ENCODE measurements at regions not wholly inside any gene's neighbourhood (a gene's known extent, or its start where the extent isn't known, plus 50 kb on each side); places are given as distances from the start of the nearest gene placed in this dataset.
"Not testable (repeated sequence)": the region's sequence is repeated elsewhere in the genome, so short reads cannot be mapped to it uniquely, and the experiment has no call there.

GRCh38 chrX:68995780-68996551 lies 167.1 kb downstream of the EFNB1 start:
- peak; percentile 1 for DNase-seq (ENCODE audit: low spot score)

DNA sequence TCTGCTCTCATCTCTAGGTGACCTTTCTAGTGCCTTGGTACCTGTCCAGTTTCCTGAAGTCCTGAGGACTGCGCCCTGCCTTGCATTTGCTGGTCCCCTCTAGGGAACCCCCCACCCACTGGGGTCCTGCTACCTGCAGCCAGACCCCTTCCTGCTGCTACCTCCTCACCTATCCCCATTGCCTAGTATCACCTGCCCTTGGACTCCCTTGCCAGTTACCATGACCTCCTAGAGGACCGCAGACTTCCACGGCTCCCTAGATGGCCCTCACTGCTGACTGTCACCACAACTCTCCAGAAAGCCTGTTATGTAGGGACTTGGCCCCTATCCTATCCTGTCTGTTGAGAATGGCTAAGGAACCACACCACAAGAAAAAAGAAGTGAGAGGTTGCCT lies 166.6 kb downstream of the EFNB1 start:
- DNase-seq (ENCODE audit: low spot score), result no peak

GRCh38 chrX:68994891-68995255 lies 166.1 kb downstream of the EFNB1 start:
- no peak for DNase-seq (ENCODE audit: low spot score)

DNA sequence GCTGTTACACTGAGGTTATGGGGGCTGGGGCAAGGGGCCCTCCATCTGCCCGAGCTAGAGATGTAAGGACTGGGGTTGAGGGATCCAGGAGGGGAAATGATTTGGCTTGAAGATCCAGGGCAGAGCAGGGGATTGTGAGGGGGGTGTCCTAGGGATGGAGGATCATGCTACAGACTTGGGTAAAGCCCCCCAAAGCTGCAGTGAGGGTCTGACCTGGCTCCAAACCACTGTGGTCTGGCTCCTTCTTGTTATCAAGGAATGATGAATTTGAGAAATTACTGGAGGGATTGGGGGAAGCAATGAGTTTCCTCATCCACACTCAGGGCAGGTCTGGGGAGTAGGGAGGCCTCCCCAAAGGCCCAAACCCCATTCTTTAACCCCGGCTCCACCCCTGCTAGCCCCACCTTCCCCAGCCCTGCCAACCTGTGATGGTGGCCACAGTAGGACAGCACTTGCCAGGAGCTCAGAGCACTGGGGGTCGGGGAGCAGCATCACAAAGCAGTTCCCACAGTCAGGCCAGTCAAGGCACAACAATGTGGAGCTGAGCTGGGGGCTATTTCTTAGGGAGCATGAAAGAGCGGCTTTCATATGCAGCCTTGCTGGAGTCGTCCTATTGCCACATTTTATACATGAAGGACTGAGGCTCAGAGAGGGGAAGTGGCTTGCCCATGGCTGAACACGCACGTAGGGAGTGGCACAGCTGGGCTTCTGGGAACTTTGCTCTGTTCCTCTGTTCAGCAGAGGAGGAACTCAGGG lies 165.5 kb downstream of the EFNB1 start:
- DNase-seq (ENCODE audit: low spot score), result peak; percentile 27

DNA sequence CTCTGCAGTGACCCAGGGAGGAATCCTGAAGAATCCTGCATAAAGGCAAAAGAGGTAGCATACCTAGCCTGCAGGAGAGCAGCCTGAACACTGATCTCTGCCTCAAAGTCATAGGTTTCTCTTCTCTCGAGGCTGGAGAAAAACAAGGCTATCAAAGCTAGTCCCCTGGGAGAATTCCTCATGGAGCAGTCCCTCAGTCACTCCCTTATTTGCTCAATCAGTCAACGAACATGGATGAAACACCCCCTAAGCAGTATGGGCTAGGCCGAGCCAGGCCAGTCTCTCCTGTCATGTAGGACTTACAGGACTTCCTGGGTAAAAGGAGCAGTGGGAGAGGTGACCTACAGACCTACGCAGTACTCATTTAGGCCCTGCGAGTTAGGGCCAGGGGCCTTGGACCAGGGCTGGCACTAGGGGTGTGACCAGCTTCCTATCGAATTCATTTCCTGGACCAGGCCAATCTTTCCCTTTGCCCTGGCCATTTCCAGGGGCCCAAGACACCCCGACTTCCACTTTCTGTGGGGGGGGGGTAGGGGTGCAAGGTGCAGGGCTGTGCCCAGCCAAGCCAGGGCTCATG lies 164.1 kb downstream of the EFNB1 start:
- DNase-seq (ENCODE audit: low spot score), result no peak

DNA sequence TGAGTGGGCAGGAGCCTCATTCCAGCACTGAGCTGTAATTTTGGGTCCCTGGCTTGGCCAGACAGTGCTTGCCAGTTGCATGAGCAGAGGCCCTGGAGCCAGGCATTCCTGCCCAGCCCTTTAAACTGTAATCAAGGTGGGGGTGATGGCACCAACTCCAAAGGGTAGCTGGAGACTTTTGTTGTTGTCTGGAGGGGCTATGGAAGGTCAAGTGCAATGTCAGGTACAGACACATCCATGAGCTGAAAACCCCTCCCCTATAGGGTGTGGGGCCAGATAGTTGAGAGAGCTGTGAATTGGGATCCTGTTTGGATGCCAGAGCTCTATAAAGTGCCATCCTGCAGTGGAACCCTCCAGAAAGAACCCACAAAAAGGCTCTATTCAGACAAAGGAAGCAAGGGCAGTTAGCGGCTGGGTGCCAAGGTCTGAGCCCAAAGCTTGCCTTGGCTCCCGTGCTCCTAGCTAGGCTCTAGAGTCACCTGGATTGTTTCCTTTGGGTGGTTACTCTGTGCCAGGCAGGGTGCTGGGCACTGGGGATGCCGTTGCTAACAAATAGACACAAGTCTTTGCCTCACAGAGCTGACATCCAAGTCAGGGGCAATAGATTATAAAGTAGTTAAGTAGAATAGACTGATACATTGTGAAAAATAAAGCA lies 163.0 kb downstream of the EFNB1 start:
- no peak for DNase-seq (ENCODE audit: low spot score)

GRCh38 chrX:68990948-68991347 lies 162.1 kb downstream of the EFNB1 start:
- no peak for DNase-seq (ENCODE audit: low spot score)

- no peak for DNase-seq (ENCODE audit: low spot score)
These were observed 161.2 kb downstream of the EFNB1 start for GRCh38 chrX:68989865-68990606.

DNA sequence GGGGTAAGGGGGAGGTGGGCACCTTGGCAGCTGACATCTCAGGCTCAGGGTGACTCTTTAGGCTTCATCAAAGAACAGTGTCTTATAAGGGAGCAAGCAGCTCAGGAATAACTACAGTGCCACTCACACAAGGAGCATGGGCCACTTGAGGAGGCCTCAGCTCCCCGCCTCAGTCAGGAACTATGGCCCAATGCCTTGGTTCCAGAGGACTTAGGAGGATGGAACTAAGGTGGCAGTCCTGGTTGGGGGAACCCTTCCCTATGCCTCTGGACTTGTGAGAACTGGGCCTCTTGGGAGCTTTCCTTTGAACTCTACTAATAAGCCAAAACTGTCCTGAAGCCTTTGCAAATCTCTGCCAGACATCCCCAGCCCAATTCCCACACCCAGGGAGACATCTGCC lies 160.6 kb downstream of the EFNB1 start:
- DNase-seq (ENCODE audit: low spot score), result no peak

DNA sequence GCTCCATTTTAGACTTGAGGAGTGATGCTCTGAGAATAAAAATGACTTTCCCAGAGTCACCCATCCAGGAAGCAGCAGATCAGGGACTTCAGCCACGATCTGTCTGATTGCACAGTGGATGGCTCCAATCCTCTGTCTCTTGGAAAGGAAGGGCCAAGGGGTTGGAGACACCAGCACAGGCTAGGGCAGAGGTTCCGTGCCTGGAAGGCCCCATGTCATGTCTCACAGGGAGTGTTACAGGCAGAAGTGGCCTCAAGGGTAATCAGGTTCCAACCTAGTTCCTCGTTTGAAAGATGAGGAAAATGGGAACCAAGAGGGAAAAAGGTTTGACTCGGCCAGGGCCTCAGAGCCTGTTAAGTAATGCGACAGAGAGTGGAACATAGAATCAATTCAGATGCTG lies 160.0 kb downstream of the EFNB1 start:
- DNase-seq (ENCODE audit: low spot score), result no peak

- DNase-seq (ENCODE audit: low spot score), result no peak
These were observed 156.4 kb downstream of the EFNB1 start for GRCh38 chrX:68985135-68985755.

DNA sequence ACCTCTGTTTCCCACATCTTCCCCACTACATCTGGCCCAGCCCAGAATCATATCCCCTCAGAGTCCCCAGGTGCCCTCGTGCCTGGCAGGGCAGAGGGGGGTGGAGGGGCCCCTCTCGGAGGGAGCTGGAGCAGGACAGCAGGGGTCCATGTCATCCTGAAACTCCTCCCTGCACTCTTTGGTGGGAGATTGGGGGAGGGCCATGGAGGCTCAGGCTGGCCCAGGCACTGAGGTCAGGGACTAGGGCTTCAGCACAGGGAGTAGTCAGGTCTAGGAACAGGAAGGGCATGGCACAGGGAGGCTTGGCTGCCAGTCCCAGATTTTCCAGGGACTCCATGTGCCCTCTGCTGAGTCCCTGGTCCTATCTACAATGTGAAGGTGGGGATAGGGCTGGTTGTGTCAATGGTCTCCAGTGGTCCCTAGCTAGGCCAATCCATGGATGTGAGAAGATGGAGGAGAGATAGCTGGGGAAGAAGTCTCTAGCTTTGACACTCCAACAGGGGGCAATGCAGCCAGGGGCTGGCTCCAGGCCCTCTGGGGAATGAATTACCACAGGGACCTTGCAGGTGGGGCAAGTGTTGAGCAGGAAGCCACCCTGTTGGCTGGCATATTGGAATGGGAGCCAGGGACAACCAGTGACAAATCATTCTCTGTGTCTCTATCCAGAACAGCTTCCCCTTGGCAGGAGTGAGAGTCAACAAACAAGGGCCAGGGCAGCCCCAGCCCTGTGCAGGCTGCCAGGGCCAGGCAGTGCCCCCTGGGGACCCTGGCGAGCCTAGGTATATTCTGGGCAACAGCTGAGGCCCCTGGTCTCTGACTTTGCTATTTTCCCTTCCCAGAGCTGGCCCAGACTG lies 154.4 kb downstream of the EFNB1 start:
- DNase-seq (ENCODE audit: low spot score), result no peak

DNA sequence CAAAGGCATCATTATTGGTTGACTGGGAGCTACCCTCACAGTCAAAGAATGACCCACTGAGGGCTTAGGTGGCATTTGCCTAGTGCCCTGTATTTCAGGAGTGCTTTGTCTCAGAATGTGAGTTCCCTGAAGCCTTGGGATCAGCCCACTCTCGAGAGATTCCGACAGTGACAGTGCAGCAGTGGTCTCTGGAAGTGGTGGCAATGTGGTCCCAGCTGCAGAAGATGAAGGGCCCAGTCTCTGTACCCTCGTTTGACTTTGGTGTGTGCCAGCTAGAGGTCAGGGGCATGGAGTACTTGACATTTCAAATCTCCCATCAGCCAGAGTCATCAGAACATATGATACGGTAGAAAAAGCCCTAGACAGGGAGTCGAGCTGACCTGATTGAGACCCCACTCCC lies 153.7 kb downstream of the EFNB1 start:
- no peak for DNase-seq (ENCODE audit: low spot score)

- no peak for DNase-seq (ENCODE audit: low spot score)
These were observed 152.2 kb downstream of the EFNB1 start for GRCh38 chrX:68980906-68981616.

DNA sequence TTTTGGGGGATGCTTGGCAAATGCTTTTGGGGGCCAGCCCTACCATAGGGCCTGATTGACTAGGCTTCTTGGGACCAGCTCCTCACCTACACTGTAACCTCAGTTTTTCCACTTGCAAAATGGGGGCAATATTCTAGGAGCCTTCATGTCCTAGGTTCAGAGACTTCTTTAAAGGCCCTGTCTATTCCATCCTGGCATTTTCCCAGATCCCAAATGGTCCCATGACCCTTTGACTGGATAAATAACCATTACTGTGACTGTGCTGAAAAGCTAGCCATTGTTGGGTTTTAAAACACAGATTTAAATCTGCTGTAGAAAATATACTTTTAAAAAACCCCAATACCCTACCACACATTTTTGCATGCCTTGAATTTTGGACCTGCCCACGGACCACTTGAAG lies 149.8 kb downstream of the EFNB1 start:
- no peak for DNase-seq (ENCODE audit: low spot score)

GRCh38 chrX:68978255-68978654 lies 149.4 kb downstream of the EFNB1 start:
- DNase-seq (ENCODE audit: low spot score), result no peak

DNA sequence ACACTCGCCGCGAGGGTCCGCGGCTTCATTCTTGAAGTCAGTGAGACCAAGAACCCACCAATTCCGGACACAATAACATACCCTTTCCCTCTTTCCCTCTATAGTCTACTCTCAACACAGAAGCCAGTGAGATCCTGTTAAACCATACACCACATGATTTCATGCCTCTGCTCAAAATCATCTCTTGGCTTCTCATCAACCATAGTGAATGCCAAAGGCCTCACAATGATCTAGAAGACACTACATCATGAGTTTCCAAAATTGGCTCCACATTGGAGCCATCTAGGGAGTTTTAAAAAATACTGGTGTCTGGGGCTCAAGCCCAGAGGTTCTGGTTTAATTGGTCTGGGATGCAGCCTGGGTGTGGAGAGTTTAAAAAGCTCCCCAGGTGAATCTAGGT lies 124.5 kb downstream of the EFNB1 start:
- no peak for DNase-seq (ENCODE audit: low spot score)

DNA sequence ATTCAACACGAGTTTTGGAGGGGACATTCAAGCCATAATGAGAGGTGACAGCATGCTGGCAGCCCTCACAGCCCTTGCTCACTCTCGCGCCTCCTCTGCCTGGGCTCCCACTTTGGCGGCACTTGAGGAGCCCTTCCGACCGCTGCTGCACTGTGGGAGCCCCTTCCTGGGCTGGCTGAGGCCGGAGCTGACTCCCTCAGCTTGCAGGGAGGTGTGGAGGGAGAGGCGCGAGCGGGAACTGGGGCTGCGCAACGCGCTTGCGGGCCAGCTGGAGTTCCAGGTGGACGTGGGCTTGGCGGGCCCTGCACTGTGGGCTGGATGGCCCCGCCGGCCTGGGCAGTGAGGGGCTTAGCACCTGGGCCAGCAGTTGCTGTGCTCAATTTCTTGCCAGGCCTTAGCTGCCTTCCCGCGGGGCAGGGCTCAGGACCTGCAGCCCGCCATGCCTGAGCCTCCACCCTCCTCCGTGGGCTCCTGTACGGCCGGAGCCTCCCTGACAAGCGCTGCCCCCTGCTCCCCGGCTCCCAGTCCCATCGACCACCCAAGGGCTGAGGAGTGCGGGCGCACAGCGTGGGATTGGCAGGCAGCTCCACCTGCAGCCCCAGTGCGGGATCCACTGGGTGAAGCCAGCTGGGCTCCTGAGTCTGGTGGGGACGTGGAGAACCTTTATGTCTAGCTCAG lies 123.3 kb downstream of the EFNB1 start:
- not testable (repeated sequence) for DNase-seq (ENCODE audit: low spot score)

DNA sequence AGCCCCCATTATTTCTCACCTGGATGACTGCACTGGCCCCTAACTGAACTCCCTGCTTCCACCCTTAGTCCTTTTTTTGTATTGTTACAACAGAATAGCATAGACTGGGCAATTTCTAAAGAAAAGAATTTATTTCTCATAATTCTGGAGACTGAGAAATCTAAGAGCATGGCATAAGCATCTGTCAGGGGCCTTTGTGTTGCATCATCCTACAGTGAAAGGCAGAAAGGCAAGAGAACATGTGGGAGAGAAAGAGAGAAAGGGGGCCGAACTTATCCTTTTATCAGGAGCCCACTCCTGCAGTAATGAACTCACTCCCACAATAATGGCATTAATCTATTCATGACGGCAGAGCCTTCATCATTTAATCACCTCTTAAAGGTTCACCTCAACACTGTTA lies 122.1 kb downstream of the EFNB1 start:
- DNase-seq (ENCODE audit: low spot score), result no peak
